CD14-positive monocyte (primary cell): ENCODE measurements at regions not wholly inside any gene's neighbourhood (a gene's known extent, or its start where the extent isn't known, plus 50 kb on each side); places are given as distances from the start of the nearest gene placed in this dataset.

Experiments used
- DNase-seq, 3 donors: peaks; one replicate each; pipeline ENCODE4 v3.0.0-alpha.2; 2011 to 2022
- H2AFZ ChIP-seq: 2 replicates; pipeline ENCODE4 v1.6.0; 2012; ENCODE audit warnings: mild to moderate bottlenecking, low read depth, low read length, inconsistent platforms; ENCODE audit not compliant: insufficient read depth, poor library complexity, severe bottlenecking
- H3K27ac ChIP-seq, 2 donors: 1 replicate in 1 of 2; 2 replicates in 1 of 2; pipeline ENCODE4 v1.5.1; 2012 to 2013; ENCODE audit warnings: low read length in 2 of 2, control low read depth in 1 of 2, inconsistent platforms in 1 of 2, low read depth in 1 of 2, mild to moderate bottlenecking in 1 of 2
- H3K27me3 ChIP-seq, 2 donors: one replicate each; pipeline versions ENCODE4 v1.6.0 to v1.6.1; 2011 to 2013; ENCODE audit warnings: low read length in 2 of 2; ENCODE audit not compliant: control insufficient read depth in 2 of 2, insufficient read depth in 2 of 2
- H3K36me3 ChIP-seq, 2 donors: replicated peaks in 1 of 2; 1 replicate in 1 of 2; 2 replicates in 1 of 2; pipeline versions ENCODE4 v1.5.1 to v1.6.1; 2012 to 2013; ENCODE audit warnings: low read length in 2 of 2, control low read depth in 1 of 2, inconsistent platforms in 1 of 2, mild to moderate bottlenecking in 1 of 2; ENCODE audit not compliant: insufficient read depth in 2 of 2, control insufficient read depth in 1 of 2
- H3K4me1 ChIP-seq, 2 donors: 1 replicate in 1 of 2; 2 replicates in 1 of 2; pipeline versions ENCODE4 v1.5.1 to v1.6.1; 2012 to 2013; ENCODE audit warnings: low read length in 2 of 2, control low read depth in 1 of 2, inconsistent platforms in 1 of 2, mild to moderate bottlenecking in 1 of 2, moderate library complexity in 1 of 2; ENCODE audit not compliant: insufficient read depth in 2 of 2, control insufficient read depth in 1 of 2
- H3K4me2 ChIP-seq: replicated peaks from 2 replicates; pipeline ENCODE3; 2012; ENCODE audit warnings: low read length, moderate library complexity, mild to moderate bottlenecking; ENCODE audit not compliant: poor library complexity, severe bottlenecking; ENCODE audit errors: extremely low read depth
- H3K4me3 ChIP-seq, 3 experiments: fragments of 200-600 bp in 1 of 3; sonication (generic) in 1 of 3; replicated peaks in 1 of 3; 1 replicate in 2 of 3; 2 replicates in 1 of 3; pipeline ENCODE4 v1.5.1; 2011 to 2013; ENCODE audit warnings: low read length in 3 of 3, mild to moderate bottlenecking in 3 of 3, control low read depth in 2 of 3, low read depth in 2 of 3, inconsistent platforms in 1 of 3, moderate library complexity in 1 of 3
- H3K79me2 ChIP-seq: 2 replicates; pipeline ENCODE4 v1.6.0; 2012; ENCODE audit warnings: mild to moderate bottlenecking, control low read depth, inconsistent platforms, low read length, moderate library complexity; ENCODE audit not compliant: insufficient read depth
- H3K9ac ChIP-seq: 2 replicates; pipeline ENCODE4 v1.6.0; 2017; ENCODE audit warnings: low read length, mild to moderate bottlenecking; ENCODE audit not compliant: insufficient read depth, poor library complexity, severe bottlenecking
- H3K9me3 ChIP-seq, 2 donors: replicated peaks in 1 of 2; 1 replicate in 1 of 2; 2 replicates in 1 of 2; pipeline versions ENCODE4 v1.5.1 to v1.6.1; 2012 to 2013; ENCODE audit warnings: low read length in 2 of 2, control low read depth in 1 of 2; ENCODE audit not compliant: control insufficient read depth in 1 of 2, insufficient read depth in 1 of 2
- H4K20me1 ChIP-seq: 2 replicates; pipeline ENCODE4 v1.6.0; 2012; ENCODE audit warnings: mild to moderate bottlenecking, low read length, control low read depth, moderate library complexity; ENCODE audit not compliant: insufficient read depth
- H3K27ac Mint-ChIP-seq, 7 donors: one replicate each; pipeline ENCODE4 v1.8.0; 2020; ENCODE audit warnings: mild to moderate bottlenecking in 7 of 7, mixed read lengths in 7 of 7, moderate library complexity in 6 of 7, inconsistent platforms in 2 of 7
- H3K27me3 Mint-ChIP-seq, 3 donors: one replicate each; pipeline ENCODE4 v1.8.0; 2021 to 2022; ENCODE audit warnings: low read depth in 3 of 3, mild to moderate bottlenecking in 3 of 3, mixed read lengths in 3 of 3, moderate library complexity in 3 of 3, inconsistent platforms in 1 of 3
- H3K36me3 Mint-ChIP-seq, 2 donors: one replicate each; pipeline ENCODE4 v1.8.0; 2020; ENCODE audit warnings: mixed read lengths in 2 of 2, inconsistent platforms in 1 of 2, mild to moderate bottlenecking in 1 of 2
- H3K4me1 Mint-ChIP-seq: one replicate; pipeline ENCODE4 v1.8.0; 2020; ENCODE audit warnings: mild to moderate bottlenecking, mixed read lengths
- H3K4me3 Mint-ChIP-seq, 2 donors: one replicate each; pipeline ENCODE4 v1.8.0; 2020; ENCODE audit warnings: mild to moderate bottlenecking in 2 of 2, mixed read lengths in 2 of 2, moderate library complexity in 1 of 2
- H3K9me3 Mint-ChIP-seq, 7 donors: one replicate each; pipeline ENCODE4 v1.8.0; 2020 to 2022; ENCODE audit warnings: mixed read lengths in 7 of 7, mild to moderate bottlenecking in 6 of 7, moderate library complexity in 6 of 7, inconsistent platforms in 2 of 7
- WGBS: methylation state at CpG from one replicate; pipeline ENCODE4 v1.1.5; 2013; ENCODE audit warnings: missing lambda C conversion rate; ENCODE audit not compliant: insufficient coverage; 5-methylcytosine and 5-hydroxymethylcytosine counted together
- intact Hi-C, 2 donors: fragments of 100-400 bp; cut with micrococcal nuclease; formaldehyde crosslinking; loops; one replicate each; pipeline versions ENCODE4 v1.15.0 to v1.15.1; 2023
- TF ChIP-seq, protein P1 (sequence below): fragments of 200-600 bp; IDR thresholded peaks from one replicate; pipeline ENCODE4 v1.8.0; 2022; ENCODE audit warnings: antibody characterized with exemption, mild to moderate bottlenecking

DNA sequence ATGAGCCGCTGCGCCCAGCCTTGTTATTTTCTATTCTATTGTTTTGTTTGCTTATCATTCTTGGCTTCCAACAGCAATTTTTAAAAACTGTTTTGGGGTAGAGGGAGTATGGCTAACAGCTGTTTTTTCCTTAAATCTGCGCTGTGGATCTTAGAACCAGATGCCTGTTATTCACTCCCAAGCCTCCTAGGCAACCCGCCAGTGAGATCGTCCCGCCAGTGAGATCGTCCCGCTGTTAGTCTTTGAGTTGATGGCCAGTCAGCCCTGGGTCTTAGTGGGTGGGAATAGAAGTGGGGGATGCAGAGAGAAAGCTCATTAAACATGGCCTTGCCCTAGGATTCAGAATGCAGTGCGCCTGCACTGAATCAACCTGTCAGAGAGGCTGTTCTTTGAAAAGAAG is 67.3 kb upstream of the BICD1 start:
- WGBS: 100% methylated on average over 2 of the region's 9 CpGs
- Histone ChIP-seq H3K9ac (no peak overlapping the region), H2AFZ (no peak overlapping the region), H3K36me3 (no peaks in the 10 kb centered on the region), H3K4me3 (no peak overlapping the region), H4K20me1 (no peaks in the 10 kb centered on the region), H3K4me2 (no peak overlapping the region), H3K27me3 (no peaks in the 10 kb centered on the region), H3K79me2 (no peaks in the 10 kb centered on the region), H3K27ac (no peak overlapping the region), H3K4me1 (no peaks in the 10 kb centered on the region), H3K9me3 (peaks cover 15 to 25% of the 10 kb centered on the region in 2 donors)
- Mint-ChIP-seq H3K27ac (no peak overlapping the region), H3K4me1 (peaks cover 2% of the 10 kb centered on the region), H3K9me3 (peaks cover 10 to 34% (median 27%) of the 10 kb centered on the region in 7 donors), H3K36me3 (no peaks in the 10 kb centered on the region), H3K4me3 (no peak overlapping the region), H3K27me3 (peaks cover 0 to 3% (median 0%) of the 10 kb centered on the region in 3 donors)
- TF ChIP-seq, protein P1, sequence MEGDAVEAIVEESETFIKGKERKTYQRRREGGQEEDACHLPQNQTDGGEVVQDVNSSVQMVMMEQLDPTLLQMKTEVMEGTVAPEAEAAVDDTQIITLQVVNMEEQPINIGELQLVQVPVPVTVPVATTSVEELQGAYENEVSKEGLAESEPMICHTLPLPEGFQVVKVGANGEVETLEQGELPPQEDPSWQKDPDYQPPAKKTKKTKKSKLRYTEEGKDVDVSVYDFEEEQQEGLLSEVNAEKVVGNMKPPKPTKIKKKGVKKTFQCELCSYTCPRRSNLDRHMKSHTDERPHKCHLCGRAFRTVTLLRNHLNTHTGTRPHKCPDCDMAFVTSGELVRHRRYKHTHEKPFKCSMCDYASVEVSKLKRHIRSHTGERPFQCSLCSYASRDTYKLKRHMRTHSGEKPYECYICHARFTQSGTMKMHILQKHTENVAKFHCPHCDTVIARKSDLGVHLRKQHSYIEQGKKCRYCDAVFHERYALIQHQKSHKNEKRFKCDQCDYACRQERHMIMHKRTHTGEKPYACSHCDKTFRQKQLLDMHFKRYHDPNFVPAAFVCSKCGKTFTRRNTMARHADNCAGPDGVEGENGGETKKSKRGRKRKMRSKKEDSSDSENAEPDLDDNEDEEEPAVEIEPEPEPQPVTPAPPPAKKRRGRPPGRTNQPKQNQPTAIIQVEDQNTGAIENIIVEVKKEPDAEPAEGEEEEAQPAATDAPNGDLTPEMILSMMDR: no peak
- intact Hi-C loops: no loop called here
- DNase-seq: no peak

DNA sequence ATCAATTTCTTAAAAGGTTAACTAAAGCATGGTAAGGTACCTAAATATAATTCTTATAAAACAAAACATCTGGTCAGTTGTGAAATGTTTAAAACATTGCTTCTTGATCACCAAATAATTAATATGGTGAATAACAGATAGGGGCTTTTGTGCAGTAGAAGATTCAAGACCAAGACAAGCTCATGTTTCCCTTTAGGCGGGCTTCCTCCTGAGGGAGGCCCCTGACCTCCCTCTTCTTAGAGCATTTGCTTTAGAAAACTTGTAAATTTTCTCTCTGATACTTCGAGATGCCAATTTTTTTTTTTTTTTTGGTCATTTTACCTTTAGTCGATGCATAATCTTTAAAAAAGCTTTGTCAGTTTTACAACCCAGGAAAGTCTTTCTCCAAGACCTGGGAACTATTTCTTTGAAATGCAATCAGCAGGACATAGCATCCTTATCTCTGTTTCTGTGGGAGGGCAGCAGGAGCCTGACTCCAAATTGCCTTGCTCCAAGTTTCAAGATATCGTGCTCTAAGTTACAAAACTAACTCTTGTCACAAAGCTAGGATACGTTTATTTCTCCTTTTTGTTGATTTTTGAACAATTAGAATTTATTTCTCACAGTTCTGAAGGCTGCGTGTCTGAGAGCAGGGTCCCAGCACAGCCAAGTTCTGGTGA is 66.6 kb upstream of the BICD1 start:
- DNase-seq: no peak
- H3K4me2 ChIP-seq: no peak overlapping the region
- peaks cover 2% of the 10 kb centered on the region for H3K4me1 Mint-ChIP-seq
- H3K4me3 ChIP-seq: no peak overlapping the region
- H2AFZ ChIP-seq: no peak overlapping the region
- H4K20me1 ChIP-seq: no peaks in the 10 kb centered on the region
- no peaks in the 10 kb centered on the region for H3K79me2 ChIP-seq
- H3K9me3 ChIP-seq: peaks cover 18 to 28% of the 10 kb centered on the region in 2 donors
- no peak overlapping the region for H3K27ac ChIP-seq
- no peaks in the 10 kb centered on the region for H3K4me1 ChIP-seq
- H3K36me3 ChIP-seq: no peaks in the 10 kb centered on the region
- H3K4me3 Mint-ChIP-seq: no peak overlapping the region
- no peak overlapping the region for H3K9ac ChIP-seq
- intact Hi-C loops: no loop called here
- H3K27ac Mint-ChIP-seq: no peak overlapping the region
- peaks cover 0 to 3% (median 0%) of the 10 kb centered on the region in 3 donors for H3K27me3 Mint-ChIP-seq
- no peaks in the 10 kb centered on the region for H3K27me3 ChIP-seq
- peaks cover 10 to 38% (median 31%) of the 10 kb centered on the region in 7 donors for H3K9me3 Mint-ChIP-seq
- TF ChIP-seq, protein P1: no peak
- H3K36me3 Mint-ChIP-seq: no peaks in the 10 kb centered on the region
- 75% methylated on average over 2 of the region's 6 CpGs for WGBS
